Activated T-cell treated with anti-CD3 and anti-CD28 coated beads for 1 hour (primary cell): ENCODE measurements at regions not wholly inside any gene's neighbourhood (a gene's known extent, or its start where the extent isn't known, plus 50 kb on each side); places are given as distances from the start of the nearest gene placed in this dataset.

Source experiments
- DNase-seq: peaks from one replicate; pipeline ENCODE4 v3.0.0-alpha.2; 2020; ENCODE audit warnings: low read depth

GRCh38 chr14:104319491-104320241 is 181.3 kb downstream of the KIF26A start:
- DNase-seq = no peak

- DNase-seq = no peak
Measured at GRCh38 chr14:104320611-104321086, 182.3 kb downstream of the KIF26A start.

GRCh38 chr14:104321088-104321801 is 182.9 kb downstream of the KIF26A start:
- DNase-seq = no peak

- no peak for DNase-seq
Measured at GRCh38 chr14:104321802-104322130, 183.4 kb downstream of the KIF26A start.

- DNase-seq = no peak
Measured at GRCh38 chr14:104322531-104323366, 184.4 kb downstream of the KIF26A start.

- DNase-seq = no peak
Measured at GRCh38 chr14:104323551-104324175, 185.3 kb downstream of the KIF26A start.

GRCh38 chr14:104326848-104327247 is 188.5 kb downstream of the KIF26A start:
- DNase-seq = no peak

GRCh38 chr14:104328607-104329006 is 190.2 kb downstream of the KIF26A start:
- no peak for DNase-seq

GRCh38 chr14:104329793-104330192 is 191.4 kb downstream of the KIF26A start:
- DNase-seq = no peak

GRCh38 chr14:104331871-104332605 is 193.7 kb downstream of the KIF26A start:
- no peak for DNase-seq

GRCh38 chr14:104332634-104333270 is 194.4 kb downstream of the KIF26A start:
- DNase-seq = no peak

GRCh38 chr14:104333646-104334423 is 195.4 kb downstream of the KIF26A start:
- DNase-seq = no peak

GRCh38 chr14:104334424-104335161 is 196.2 kb downstream of the KIF26A start:
- no peak for DNase-seq

GRCh38 chr14:104335176-104335575 is 196.8 kb downstream of the KIF26A start:
- no peak for DNase-seq

- no peak for DNase-seq
Measured at GRCh38 chr14:104335611-104336010, 197.2 kb downstream of the KIF26A start.

GRCh38 chr14:104337351-104337750 is 199.0 kb downstream of the KIF26A start:
- DNase-seq = no peak

- no peak for DNase-seq
Measured at GRCh38 chr14:104339361-104339760, 201.0 kb downstream of the KIF26A start.

GRCh38 chr14:104339829-104340228 is 201.4 kb downstream of the KIF26A start:
- DNase-seq = no peak
